Retinal pigment epithelial cell (primary cell): ENCODE measurements at regions not wholly inside any gene's neighbourhood (a gene's known extent, or its start where the extent isn't known, plus 50 kb on each side); places are given as distances from the start of the nearest gene placed in this dataset.

Experiments used
- DNase-seq: peaks from one replicate; pipeline ENCODE4 v3.0.0-alpha.2; 2010; ENCODE audit warnings: low read depth
- H3K4me3 ChIP-seq: 2 replicates; pipeline ENCODE4 v1.5.1; 2011; ENCODE audit warnings: mild to moderate bottlenecking, low read length, control low read depth, moderate library complexity
- TF ChIP-seq, protein P1 (sequence below): conservative IDR thresholded peaks from 2 replicates; pipeline ENCODE4 v1.5.1; 2011; ENCODE audit warnings: low read depth, low read length, control low read depth, inconsistent platforms

DNA sequence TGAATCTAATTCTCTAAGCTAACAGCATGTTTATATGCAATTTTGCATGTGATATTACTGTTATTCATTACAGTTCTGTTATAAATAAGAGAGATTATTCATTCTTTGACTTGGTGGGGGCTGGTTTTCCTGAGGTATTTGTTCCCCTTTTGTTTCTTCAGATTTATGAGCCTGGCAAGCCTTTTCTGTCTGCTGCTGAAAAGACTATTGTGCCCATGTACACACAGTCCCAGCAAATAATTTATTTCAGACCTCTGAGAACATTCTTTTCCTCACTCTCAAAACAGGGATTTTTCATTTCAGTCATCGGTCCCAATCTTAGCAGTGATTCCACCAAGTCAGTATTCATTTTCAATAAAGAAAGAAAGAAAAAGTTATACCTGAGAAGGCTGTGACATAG, 716.8 kb downstream of the NSUN3 start:
- TF ChIP-seq, protein P1, sequence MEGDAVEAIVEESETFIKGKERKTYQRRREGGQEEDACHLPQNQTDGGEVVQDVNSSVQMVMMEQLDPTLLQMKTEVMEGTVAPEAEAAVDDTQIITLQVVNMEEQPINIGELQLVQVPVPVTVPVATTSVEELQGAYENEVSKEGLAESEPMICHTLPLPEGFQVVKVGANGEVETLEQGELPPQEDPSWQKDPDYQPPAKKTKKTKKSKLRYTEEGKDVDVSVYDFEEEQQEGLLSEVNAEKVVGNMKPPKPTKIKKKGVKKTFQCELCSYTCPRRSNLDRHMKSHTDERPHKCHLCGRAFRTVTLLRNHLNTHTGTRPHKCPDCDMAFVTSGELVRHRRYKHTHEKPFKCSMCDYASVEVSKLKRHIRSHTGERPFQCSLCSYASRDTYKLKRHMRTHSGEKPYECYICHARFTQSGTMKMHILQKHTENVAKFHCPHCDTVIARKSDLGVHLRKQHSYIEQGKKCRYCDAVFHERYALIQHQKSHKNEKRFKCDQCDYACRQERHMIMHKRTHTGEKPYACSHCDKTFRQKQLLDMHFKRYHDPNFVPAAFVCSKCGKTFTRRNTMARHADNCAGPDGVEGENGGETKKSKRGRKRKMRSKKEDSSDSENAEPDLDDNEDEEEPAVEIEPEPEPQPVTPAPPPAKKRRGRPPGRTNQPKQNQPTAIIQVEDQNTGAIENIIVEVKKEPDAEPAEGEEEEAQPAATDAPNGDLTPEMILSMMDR, result no peak
- H3K4me3 ChIP-seq, result no peak overlapping the region
- DNase-seq, result no peak

- DNase-seq, result no peak
- no peak overlapping the region for H3K4me3 ChIP-seq
- TF ChIP-seq, protein P1, result no peak
Measured at GRCh38 chr3:94784274-94784673, 721.4 kb downstream of the NSUN3 start.

- TF ChIP-seq, protein P1, result no peak
- DNase-seq, result no peak
- H3K4me3 ChIP-seq, result no peak overlapping the region
Measured at GRCh38 chr3:94787066-94787465, 724.2 kb downstream of the NSUN3 start.

- H3K4me3 ChIP-seq, result no peak overlapping the region
- DNase-seq, result no peak
- TF ChIP-seq, protein P1, result no peak
Measured at GRCh38 chr3:94787734-94788270, 724.9 kb downstream of the NSUN3 start.

DNA sequence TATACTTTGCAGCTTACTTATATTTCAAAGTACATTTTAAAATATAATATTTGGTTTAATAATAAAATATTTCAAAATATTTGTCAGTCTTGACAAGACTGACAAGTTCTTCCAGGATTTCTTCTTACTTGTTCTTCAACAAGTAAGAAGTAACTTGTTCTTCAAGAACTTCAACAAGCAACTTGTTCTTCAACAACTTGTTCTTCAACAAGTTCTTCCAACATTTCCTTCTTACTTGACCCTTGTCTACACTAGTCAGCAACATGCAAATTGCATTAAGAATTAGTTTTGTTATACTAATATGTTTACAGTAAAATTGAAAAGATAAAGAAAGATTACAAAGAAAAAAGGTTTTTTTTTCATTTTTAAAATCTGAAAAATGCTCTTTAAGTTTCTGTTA, 731.7 kb downstream of the NSUN3 start:
- H3K4me3 ChIP-seq, result no peak overlapping the region
- TF ChIP-seq, protein P1, result no peak
- no peak for DNase-seq

GRCh38 chr3:94799420-94800060, 736.7 kb downstream of the NSUN3 start:
- TF ChIP-seq, protein P1, result no peak
- H3K4me3 ChIP-seq, result no peak overlapping the region
- no peak for DNase-seq

DNA sequence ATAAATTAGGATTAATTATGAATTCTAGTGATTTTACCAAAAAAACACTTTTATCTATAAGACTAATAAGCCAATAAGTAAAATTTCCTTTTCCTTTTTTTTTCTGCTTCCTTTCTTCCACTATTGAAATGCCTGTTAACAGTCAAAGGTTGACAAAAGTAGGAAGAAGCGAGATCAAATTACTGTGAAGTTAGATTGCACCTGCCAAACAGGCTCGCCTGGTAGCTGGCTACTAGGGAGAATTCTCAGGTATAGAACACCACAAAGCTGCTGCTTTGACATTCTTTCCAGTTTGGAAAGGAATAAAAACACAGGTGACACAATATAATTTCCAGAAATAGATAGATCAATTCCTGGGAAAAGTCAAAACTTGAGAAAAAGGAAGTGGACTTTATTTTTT, 749.0 kb downstream of the NSUN3 start:
- no peak for DNase-seq
- TF ChIP-seq, protein P1, result no peak
- no peak overlapping the region for H3K4me3 ChIP-seq
